ENCODE measurements at regions not wholly inside any gene's neighbourhood (a gene's known extent, or its start where the extent isn't known, plus 50 kb on each side); places are given as distances from the start of the nearest gene placed in this dataset.

GRCh38 chr21:28455253-28455600 is 537.5 kb downstream of the LTN1 start:
- Mint-ChIP-seq H3K9me3 (peaks cover 10% of the 10 kb centered on the region), H3K27ac (no peak overlapping the region), H3K36me3 (no peaks in the 10 kb centered on the region), H3K27me3 (ENCODE audit: low read depth) (no peaks in the 10 kb centered on the region), H3K4me3 (no peak overlapping the region), H3K4me1 (no peaks in the 10 kb centered on the region)
- TF ChIP-seq ZNF219 (CRISPR knock-in tag; IDR thresholded peaks at IDR 0.05; ENCODE audit: borderline replicate concordance) (no peak), SP1 (CRISPR knock-in tag; conservative IDR thresholded peaks at IDR 0.05) (no peak), HMGA2 (CRISPR knock-in tag; IDR thresholded peaks at IDR 0.05) (no peak), ZNF671 (CRISPR knock-in tag; IDR thresholded peaks at IDR 0.05) (no peak)
- DNase-seq (ENCODE audit: low spot score) (no peak), ATAC-seq (no peak)
- ChIA-PET POLR2A (no interaction called here), CTCF (no interaction called here)

GRCh38 chr21:28454564-28455252 is 538.0 kb downstream of the LTN1 start:
- ChIA-PET CTCF (no interaction called here), POLR2A (no interaction called here)

GRCh38 chr21:28447462-28447861 is 545.2 kb downstream of the LTN1 start:
- Mint-ChIP-seq H3K27me3 (ENCODE audit: low read depth) (no peaks in the 10 kb centered on the region), H3K36me3 (no peaks in the 10 kb centered on the region; the same call in 1 of the 2 replicates), H3K4me3 (no peak overlapping the region), H3K27ac (no peak overlapping the region), H3K4me1 (no peaks in the 10 kb centered on the region), H3K9me3 (peaks cover 23% of the 10 kb centered on the region)
- CTCF ChIA-PET = no interaction called here
- TF ChIP-seq ZNF532 (CRISPR knock-in tag; IDR thresholded peaks at IDR 0.05; ENCODE audit: borderline replicate concordance) (no peak), RORB (CRISPR knock-in tag; IDR thresholded peaks at IDR 0.05) (no peak)
- POLR2A ChIA-PET = no interaction called here
- DNase-seq (ENCODE audit: low spot score) (no peak), ATAC-seq (no peak)

More at GRCh38 chr21:28454564-28455252, 538.0 kb downstream of the LTN1 start:
- Mint-ChIP-seq H3K4me1 (no peaks in the 10 kb centered on the region), H3K27ac (no peak overlapping the region), H3K27me3 (ENCODE audit: low read depth) (no peaks in the 10 kb centered on the region), H3K36me3 (no peaks in the 10 kb centered on the region), H3K9me3 (0 out of 2 replicates have a peak, but pooled peaks cover 7% of the 10 kb centered on the region), H3K4me3 (no peak overlapping the region)
- ATAC-seq = no peak
- TF ChIP-seq SMAD4 (CRISPR knock-in tag; IDR thresholded peaks at IDR 0.05) = no peak
- TF ChIP-seq STAT6 (CRISPR knock-in tag; conservative IDR thresholded peaks at IDR 0.05; ENCODE audit: low read depth) = no peak
- no peak for TF ChIP-seq KAT7 (CRISPR knock-in tag; IDR thresholded peaks at IDR 0.05; ENCODE audit: borderline replicate concordance)
- no peak for TF ChIP-seq ATF3 (CRISPR knock-in tag; conservative IDR thresholded peaks at IDR 0.05)
- TF ChIP-seq JUN (CRISPR knock-in tag; IDR thresholded peaks at IDR 0.05) = no peak
- TF ChIP-seq E2F1 (CRISPR knock-in tag; IDR thresholded peaks at IDR 0.05) = no peak
- no peak for TF ChIP-seq ZBTB21 (CRISPR knock-in tag; IDR thresholded peaks at IDR 0.05; ENCODE audit: borderline replicate concordance)
- TF ChIP-seq NR3C1 (CRISPR knock-in tag; conservative IDR thresholded peaks at IDR 0.05; ENCODE audit: low read depth) = no peak
- TF ChIP-seq HMGA2 (CRISPR knock-in tag; IDR thresholded peaks at IDR 0.05) = no peak
- DNase-seq (ENCODE audit: low spot score) = no peak
